Left ventricle myocardium superior (tissue), 1 donor: ENCODE measurements at regions not wholly inside any gene's neighbourhood (a gene's known extent, or its start where the extent isn't known, plus 50 kb on each side); places are given as distances from the start of the nearest gene placed in this dataset.

Experiments used
- ATAC-seq: fragments of 200-7000 bp; cut with Tn5 transposase; one replicate; pipeline ENCODE4 v1.9.1; 2020; ENCODE audit warnings: mild to moderate bottlenecking, moderate library complexity
- DNase-seq: peaks from one replicate; pipeline ENCODE4 v3.0.0-alpha.2; 2020
- intact Hi-C: fragments of 100-400 bp; cut with micrococcal nuclease; formaldehyde crosslinking; loops from one replicate; pipeline ENCODE4 v1.11.0; 2022
- donor health status: DM: no; HTN: yes; CAD: no; lungs with severe emphysema.

DNA sequence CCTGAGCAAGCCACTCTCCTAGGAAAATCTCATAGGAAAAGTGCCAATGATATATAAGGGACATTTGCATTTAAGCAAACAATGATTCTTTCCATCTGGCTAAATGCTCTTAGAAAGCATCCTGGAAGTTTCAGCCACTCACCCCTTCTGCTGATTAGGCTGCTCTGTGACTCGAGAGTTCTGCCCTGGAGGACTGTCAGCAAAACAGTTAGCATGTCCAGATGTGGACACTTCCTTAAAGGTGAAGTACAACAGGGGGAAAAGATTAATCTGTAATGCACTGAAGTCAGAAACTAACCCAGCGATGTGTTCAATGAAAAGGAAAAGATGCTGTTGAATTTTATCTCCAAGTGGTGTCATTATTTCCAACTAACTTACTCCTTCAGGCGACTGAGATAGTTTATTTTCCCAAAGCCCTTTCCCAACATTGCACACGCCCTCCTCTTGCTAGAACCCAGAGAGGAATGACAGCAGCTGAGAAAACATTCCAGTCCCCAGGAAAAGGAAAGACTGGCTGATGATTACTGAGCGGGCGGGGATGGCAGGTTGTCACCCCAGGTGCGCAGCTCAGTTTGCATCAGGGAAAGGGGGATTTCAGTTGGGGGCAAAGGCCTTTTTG is 214.0 kb downstream of the SS18 start:
- peak; percentile 55 for ATAC-seq
- intact Hi-C loops, result no loop called here
- DNase-seq, result no peak

DNA sequence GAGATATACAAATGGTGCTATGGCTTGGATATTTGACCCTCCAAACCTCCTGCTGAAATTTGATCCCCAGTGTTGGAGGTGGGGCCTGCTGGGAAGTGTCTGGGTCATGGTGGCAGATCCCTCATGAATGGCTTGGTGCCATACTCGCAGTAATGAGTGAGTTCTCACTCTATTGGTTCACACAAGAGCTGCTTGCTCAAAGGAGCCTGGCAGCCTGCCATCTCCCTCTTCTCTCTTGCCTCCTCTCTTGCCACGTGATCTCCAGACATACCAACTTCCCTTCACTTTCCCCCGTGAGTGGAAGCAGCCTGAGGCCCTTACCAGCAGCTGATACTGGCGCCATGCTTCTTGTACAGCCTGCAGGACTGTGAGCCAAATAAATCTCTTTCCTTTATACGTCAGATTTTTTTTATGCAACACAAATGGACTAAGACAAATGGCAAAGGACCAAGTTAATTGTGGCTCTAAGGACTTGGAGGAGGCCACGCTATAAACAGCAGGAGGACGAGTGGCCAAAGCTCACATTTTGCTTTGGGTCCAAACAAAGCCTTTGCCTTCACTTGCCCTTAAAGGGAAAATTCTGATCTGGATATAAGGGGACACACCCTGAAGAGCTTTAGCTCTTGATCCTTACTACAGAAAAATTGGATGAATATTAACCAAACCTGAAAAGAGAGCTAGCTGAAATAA is 214.7 kb downstream of the SS18 start:
- no peak for ATAC-seq
- intact Hi-C loops, result no loop called here
- peak; percentile 36 for DNase-seq

DNA sequence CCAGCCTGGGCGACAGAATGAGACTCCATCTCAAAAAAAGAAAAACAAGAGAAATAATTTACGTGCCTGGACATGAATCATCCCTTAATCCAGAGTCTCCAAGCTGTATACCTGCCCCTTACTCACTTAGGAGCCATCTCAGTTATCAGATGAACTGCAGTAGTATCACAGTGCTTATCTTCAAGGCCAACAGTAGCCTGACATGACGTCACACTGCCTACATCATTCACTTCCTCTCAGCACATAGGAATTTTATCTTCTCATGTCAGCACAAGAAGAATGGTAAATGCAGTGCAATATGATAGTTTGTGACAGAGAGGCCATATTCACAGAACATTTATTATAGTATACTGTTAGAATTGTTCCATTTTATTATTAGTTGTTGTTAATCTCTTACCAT is 216.6 kb downstream of the SS18 start:
- no peak for DNase-seq
- intact Hi-C loops, result no loop called here
- ATAC-seq, result no peak

DNA sequence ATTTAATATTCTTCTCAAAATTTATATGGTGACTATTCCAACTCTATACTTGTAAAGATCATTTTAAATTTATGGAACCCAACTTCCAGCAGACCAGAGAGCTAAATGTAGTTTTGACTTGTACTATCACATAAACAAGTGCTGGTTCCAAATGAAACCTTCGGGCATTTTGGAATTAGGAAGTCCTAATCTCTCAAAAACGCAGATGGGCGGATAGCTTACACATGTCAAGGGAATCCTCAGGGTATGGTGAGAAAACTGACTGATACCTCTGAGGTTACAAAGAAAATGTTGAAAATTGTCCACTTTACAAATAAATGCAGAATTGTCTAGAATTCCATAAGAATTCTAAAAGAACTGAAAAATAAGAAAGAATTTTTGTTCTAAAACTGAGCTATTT is 224.1 kb downstream of the SS18 start:
- ATAC-seq (no peak), DNase-seq (no peak)
- intact Hi-C loops, result no loop called here

DNA sequence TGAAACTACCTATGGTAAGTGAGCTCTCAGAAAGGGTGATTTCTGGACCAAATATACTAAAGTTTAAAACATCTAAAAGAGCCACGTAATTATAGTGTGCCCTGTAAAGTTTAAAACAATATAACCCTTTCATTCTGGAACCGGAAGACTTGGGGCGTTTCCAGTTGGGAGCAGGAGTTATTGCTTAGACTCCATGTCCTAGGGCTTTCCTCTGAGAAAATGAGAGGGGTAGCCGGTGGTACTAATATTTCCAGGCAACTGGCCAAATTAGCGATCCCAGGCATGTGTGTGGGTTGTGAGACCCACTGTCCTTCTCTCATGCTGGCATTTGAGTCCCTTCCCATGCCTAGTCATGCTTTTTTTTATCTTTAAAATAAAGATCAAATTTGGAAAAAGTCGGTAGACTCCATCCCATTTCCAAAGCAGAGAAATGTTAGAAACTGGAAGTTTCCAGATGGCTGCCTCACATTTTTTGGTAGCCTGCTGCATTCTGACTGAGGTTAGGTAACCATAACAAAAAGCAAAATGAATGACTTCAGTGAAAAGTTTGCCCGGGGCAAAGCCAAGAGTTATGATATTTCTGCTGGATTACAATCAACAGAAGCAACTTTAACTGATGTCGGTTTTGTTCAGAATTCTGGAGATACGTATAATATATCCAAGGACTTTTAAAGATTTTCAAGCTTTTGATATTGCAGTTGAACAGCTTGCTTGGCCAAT is 227.4 kb downstream of the SS18 start:
- DNase-seq (no peak), ATAC-seq (no peak)
- intact Hi-C loops, result no loop called here

DNA sequence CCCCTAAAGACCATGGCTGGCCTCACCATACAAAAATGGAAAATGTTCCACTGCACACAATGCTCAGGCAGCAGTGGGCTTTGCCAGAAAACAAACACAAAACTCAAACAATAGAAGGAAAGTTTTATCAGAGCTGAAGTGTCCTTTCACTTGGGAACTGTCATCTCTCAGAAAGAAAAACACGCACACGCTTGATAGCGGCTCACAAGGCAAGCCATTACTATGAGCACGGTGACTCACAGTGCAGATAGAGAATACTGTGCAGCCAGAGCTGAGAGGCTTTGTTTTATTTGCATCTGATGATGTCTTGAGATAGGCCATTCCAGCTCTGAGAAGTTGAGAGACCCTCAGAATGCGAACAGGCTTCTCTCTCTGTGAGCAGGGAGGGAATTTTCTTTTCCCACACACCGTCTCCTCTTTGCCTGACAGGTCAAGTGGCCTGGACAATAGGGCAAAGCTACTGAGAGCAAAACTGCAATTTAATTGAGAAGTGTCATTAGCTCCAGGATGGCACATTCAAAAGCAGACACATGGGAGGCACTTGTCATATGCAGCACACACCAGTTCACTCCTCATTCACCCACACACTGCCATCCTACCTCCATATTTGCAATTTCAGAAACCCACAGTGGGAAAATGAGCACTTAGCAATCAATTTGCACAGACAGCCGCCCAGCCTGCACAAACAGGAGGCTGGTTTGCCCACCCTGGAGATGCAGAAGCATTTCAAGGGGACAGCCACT is 236.6 kb downstream of the SS18 start:
- intact Hi-C loops, result no loop called here
- ATAC-seq, result no peak
- DNase-seq, result no peak

DNA sequence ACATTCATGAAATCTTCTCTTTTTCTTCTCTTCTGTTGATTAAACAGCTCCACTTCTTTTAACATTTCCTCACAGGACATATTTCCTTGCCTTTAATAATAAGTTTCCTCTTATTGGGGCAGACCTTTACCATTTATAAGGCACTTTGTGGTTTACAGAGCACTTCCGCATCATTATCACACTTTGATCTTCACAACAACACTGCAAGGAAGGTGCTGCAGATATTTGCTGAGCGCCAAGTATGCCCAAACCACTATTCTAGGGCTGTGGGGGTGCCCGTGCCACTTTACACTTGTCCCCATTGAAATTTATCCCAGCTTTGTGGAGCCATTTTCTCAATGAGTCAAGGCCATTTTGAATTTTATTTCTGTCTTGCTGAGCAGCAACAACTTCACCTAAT is 246.6 kb downstream of the SS18 start:
- no peak for ATAC-seq
- DNase-seq, result no peak
- intact Hi-C loops, result no loop called here

DNA sequence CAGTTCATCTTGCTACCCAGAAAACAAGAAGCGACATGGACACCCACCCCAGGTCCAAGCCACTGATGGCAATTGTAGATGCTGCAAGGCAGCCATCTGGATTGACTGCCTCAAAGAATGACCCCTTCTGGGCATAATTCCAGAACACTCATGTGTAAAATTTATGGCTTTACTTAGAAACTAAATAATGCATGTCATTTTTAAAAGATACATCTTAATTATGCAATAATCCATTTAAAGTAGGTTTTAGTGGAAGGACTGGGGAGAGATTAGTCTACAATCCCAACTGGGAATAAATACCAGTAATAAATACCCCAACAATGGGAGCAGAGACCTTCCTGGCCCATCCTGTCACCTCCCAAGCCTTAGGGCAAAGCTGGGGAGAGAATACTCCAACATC is 247.7 kb downstream of the SS18 start:
- DNase-seq (no peak), ATAC-seq (no peak)
- intact Hi-C loops, result no loop called here

DNA sequence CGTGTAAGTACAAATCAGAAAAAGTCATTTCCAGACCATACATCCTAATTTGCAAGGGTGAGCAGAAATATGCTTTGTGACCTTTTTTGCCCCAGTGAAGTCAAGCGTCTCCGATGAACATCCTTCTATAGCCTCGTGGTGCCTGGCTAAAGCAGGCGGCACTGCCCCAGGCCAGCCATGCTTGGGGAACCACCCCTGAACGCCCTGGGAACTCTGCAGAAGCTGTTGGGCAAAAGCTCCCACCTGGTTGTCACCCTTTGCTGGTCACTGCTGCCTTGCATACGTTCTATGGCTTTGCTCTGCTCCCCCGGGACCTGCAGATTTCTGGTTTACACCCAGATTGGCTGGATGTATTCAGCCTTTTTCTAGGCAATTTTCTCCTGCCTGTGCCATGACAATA is 256.4 kb downstream of the SS18 start:
- DNase-seq, result no peak
- ATAC-seq, result no peak
- intact Hi-C loops, result loop anchor here (10.0 kb wide), 1 partner anchor 959 kb away; no protein-coding TSS in a partner anchor

DNA sequence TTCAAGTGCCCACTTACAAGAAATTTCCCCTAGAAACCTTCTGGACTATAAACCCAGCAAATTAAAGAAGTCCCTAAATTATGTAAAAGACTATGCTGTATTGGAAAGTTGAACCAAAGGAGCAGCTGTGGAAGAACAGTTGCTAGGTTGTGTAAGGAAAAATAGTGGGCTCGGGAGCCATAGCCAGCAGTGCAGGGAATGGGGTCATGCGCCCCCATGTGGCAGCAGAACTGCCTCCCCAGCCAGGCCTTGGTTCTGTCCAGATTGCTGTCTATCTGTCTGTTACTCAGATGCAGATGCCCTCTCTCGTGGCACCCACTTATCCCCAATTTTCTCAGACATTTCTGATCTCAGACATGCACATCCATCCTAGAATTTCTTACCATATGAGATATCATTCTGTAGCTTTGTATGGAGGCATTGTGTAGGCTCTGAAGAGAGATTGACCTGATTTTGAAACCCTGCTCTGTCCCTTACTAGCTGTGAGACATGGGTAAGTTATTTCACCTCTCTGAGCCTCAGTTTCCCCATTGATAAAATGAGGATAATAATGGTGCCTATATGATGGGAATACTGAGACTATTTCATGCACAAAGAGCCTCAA is 258.3 kb downstream of the SS18 start:
- DNase-seq (peak; percentile 84), ATAC-seq (peak; percentile 92)
- intact Hi-C loops, result loop anchor here (10.0 kb wide), 1 partner anchor 957 kb away; no protein-coding TSS in a partner anchor

DNA sequence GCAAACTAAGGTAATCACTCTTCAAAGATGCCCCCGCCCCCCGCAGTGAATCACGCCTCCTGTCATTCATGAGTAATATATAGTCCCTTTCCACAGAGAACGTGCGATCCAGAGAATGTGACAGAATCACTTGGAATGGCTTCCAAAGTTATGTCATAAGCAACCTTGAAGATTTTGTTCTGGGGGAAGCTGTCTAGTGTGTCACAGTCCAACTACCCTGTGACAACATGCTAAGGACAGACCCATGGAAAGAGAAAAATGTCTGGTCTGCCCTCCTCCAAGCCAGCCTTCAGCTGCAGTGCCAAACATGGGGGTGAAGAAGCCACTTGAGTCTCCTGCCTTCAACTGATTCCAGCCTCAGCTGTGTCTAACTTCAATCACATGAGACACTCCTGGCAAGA is 259.1 kb downstream of the SS18 start:
- peak; percentile 53 for ATAC-seq
- intact Hi-C loops, result loop anchor here (10.0 kb wide), 1 partner anchor 956 kb away; no protein-coding TSS in a partner anchor
- no peak for DNase-seq

DNA sequence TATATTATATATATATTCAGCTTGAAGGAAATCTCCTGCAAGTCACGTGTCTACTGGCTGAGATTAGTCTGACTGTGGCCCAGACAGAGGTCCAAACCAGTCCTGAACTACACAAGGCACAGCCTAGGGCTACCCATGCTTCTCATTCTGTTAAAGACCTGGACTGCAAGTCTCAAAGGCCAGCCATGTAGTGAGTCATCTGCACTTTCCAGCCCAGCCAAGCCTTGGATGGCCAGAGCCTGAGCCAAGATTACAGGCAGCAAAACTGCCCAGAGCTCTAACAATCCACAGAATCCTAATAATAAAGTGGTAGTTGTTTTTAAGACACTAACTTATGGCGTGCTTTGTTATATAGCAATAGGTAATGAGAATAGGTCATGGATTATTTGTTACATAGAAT is 259.6 kb downstream of the SS18 start:
- intact Hi-C loops, result loop anchor here (10.0 kb wide), 1 partner anchor 956 kb away; no protein-coding TSS in a partner anchor
- peak; percentile 56 for DNase-seq
- ATAC-seq, result peak; percentile 92

DNA sequence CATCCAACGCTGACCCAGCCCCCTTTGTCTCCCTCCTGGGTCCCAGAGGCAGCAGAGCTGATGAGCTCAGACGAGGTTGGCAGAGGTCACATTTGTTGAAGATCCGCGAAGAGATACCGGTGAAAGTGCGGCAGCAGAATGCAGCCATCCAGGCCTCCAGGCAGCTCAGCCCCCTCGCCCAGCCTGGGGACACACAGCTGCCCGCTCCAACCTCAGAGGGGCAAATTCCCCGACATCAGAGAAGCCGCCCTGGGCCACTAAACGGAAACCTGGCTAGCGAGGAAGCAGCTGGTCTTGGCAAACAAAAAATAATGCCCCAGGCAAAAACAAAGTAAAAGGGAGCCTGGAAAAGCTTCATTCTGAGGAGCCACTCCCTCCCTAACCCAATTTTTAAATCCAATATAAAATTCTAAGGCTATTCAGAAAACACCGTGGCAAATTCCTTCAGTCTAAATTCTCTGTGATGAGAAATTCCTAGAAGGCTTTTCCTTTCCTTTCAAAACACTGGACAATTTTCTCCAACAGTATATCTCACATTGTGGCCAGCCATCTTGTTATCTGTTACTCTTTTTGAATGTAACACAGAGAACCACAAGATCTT is 262.4 kb downstream of the SS18 start:
- DNase-seq, result no peak
- ATAC-seq, result no peak
- intact Hi-C loops, result no loop called here

DNA sequence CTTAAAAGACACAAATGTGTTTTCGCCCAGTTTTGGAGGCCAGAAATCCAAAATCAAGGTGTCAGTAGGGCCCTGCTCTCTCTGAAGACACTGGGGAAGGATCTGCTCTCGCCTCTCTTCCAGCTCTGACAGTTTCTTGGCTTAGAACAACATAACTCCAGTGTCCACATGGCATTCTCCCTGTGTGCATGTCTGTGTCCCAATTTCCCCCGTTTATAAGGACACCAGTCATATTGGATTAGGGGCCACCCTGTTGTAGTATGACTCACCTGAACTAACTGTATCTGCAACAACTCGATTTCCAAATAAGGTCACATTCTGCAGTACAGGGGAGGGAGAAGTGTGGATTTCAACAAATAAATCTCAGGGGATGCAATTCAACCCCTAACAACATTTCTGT is 263.2 kb downstream of the SS18 start:
- intact Hi-C loops, result no loop called here
- DNase-seq (no peak), ATAC-seq (no peak)

DNA sequence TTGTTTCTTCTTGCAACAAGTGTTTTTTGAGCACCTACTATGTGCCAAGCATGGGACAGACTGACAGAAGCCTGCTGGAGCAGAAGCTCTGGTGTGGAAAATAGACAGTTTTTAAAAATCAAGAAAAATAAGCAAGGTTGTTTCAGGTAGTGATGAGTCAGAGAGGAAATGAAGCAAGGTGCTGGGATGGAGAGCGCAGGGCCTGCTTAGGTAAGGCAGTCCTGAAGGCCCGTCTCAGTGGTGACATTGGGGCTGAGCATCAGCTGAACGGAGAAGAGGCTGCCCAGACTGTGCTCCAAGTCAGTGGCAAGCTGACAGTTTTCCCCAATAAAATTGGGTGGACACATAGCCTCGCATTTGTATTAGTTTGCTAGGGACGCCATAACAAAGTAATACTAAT is 263.6 kb downstream of the SS18 start:
- intact Hi-C loops, result no loop called here
- no peak for DNase-seq
- ATAC-seq, result no peak

DNA sequence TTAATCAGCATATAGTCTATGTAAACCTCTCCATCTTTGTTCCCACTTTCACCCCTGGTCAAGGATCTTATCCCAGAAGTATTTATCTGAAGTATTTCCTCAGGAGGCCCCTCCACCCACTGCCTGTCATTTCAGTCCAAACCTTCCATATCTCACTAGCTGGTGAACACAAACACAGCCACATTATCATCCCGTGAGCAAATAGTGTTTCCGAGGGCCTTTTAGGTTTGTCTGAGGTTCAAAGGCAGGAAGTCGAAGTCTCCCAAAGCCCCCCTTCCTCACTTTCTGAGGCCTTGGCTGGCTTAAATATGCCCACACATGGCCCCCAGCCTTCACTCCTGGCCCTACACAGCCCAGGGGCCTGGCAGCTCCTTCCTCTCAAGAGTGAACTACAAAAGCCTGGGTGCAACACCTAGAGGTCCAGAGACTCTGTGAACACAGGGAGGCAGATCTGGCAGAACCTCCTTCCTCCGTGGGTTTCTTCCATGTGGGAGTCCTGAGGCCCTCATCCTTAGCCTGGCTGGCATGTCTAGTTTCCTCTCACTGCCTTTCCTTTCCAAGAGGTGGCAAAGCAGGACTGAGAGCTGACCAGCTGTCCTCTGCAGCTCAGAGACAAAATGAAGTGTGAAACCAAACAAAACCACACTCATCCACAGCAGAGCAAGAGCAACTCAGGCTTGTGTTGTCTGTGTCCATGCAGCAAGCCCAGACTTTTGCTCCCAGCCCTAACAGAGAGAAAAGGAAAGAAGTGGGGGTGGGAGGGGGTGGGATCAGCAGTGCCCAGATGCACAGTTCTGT is 264.2 kb downstream of the SS18 start:
- DNase-seq, result no peak
- ATAC-seq, result no peak
- intact Hi-C loops, result no loop called here

DNA sequence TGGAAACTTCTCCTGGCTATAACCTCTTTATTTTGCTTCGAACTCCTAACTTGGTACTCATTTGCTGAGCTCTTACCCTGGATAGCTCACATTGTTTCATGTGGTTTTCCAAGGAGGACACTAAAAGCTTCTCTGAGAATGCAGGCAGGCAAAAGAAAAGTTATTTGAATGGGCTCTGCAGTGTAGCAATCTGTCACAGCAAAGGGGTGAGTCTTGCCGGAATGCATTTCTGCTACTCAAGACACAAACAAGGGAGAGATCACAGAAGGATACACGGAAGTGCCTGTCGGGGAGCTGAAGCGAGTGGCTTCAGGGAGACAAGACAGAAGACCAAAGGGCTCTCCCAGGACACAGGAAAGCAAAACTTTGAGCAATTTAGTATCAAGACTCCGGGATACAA is 265.4 kb downstream of the SS18 start:
- DNase-seq (no peak), ATAC-seq (no peak)
- intact Hi-C loops, result no loop called here

DNA sequence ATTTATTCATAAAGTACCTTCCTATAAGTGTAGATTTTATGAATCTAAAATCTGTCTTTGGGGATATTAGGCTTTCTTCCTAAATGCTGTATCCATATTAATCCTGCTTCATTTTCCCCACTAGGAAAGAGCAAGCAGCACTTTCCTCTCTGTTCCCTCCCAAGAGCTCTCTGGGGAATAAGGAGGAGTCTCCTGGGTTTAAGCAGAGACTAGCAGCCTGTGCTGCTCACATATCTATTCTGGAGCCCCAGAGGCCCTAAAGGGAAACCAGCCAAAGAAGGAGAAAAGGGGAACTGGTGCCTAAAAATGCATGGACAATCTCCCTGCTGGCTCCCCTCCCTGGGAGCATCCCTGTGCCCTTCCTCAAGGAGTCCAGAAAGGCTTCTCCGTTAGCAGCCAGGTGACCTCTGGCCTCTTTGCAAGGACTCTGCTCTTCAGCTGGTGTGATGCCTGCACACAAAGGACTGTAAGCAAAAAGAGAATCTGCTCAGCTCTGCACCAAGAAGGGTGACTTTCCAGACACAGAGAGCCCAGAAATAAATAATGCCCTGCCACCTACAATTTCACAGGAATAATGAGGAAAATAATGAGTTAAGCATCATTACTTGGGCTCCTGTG is 270.6 kb downstream of the SS18 start:
- intact Hi-C loops, result no loop called here
- DNase-seq, result no peak
- no peak for ATAC-seq
